Fibroblast of peridontal ligament (primary cell): ENCODE measurements at regions not wholly inside any gene's neighbourhood (a gene's known extent, or its start where the extent isn't known, plus 50 kb on each side); places are given as distances from the start of the nearest gene placed in this dataset.

Experiments
- DNase-seq: peaks from one replicate; pipeline ENCODE4 v3.0.0-alpha.2; 2010; ENCODE audit errors: extremely low read depth

GRCh38 chr9:7984692-7985091 is 185.1 kb upstream of the DMAC1 start:
- no peak for DNase-seq

GRCh38 chr9:7984203-7984602 is 184.6 kb upstream of the DMAC1 start:
- no peak for DNase-seq

GRCh38 chr9:7983490-7983889 is 183.9 kb upstream of the DMAC1 start:
- DNase-seq = no peak

- no peak for DNase-seq
Observed at GRCh38 chr9:7982907-7983306, 183.3 kb upstream of the DMAC1 start.

- no peak for DNase-seq
Observed at GRCh38 chr9:7980691-7981289, 181.2 kb upstream of the DMAC1 start.

GRCh38 chr9:7980041-7980440 is 180.5 kb upstream of the DMAC1 start:
- no peak for DNase-seq

- no peak for DNase-seq
Observed at GRCh38 chr9:7979611-7980010, 180.0 kb upstream of the DMAC1 start.

GRCh38 chr9:7977586-7977985 is 178.0 kb upstream of the DMAC1 start:
- DNase-seq = no peak

GRCh38 chr9:7976856-7977255 is 177.3 kb upstream of the DMAC1 start:
- no peak for DNase-seq

- DNase-seq = no peak
Observed at GRCh38 chr9:7976167-7976755, 176.7 kb upstream of the DMAC1 start.

- no peak for DNase-seq
Observed at GRCh38 chr9:7975336-7975735, 175.8 kb upstream of the DMAC1 start.

- no peak for DNase-seq
Observed at GRCh38 chr9:7974335-7974960, 174.9 kb upstream of the DMAC1 start.

- DNase-seq = no peak
Observed at GRCh38 chr9:7973123-7973522, 173.5 kb upstream of the DMAC1 start.

GRCh38 chr9:7970681-7971330 is 171.2 kb upstream of the DMAC1 start:
- no peak for DNase-seq

GRCh38 chr9:7968687-7969086 is 169.1 kb upstream of the DMAC1 start:
- no peak for DNase-seq

GRCh38 chr9:7967851-7968250 is 168.3 kb upstream of the DMAC1 start:
- DNase-seq = no peak

GRCh38 chr9:7967093-7967827 is 167.7 kb upstream of the DMAC1 start:
- DNase-seq = no peak

- DNase-seq = no peak
Observed at GRCh38 chr9:7965063-7965462, 165.5 kb upstream of the DMAC1 start.

GRCh38 chr9:7963026-7963425 is 163.4 kb upstream of the DMAC1 start:
- DNase-seq = no peak

GRCh38 chr9:7961076-7961475 is 161.5 kb upstream of the DMAC1 start:
- DNase-seq = no peak

GRCh38 chr9:7960320-7961050 is 160.9 kb upstream of the DMAC1 start:
- no peak for DNase-seq

- no peak for DNase-seq
Observed at GRCh38 chr9:7957803-7958202, 158.2 kb upstream of the DMAC1 start.
